Bronchial epithelial cell (primary cell): ENCODE measurements at regions not wholly inside any gene's neighbourhood (a gene's known extent, or its start where the extent isn't known, plus 50 kb on each side); places are given as distances from the start of the nearest gene placed in this dataset.
A peak's percentile ranks its signal among the peaks of the same experiment; 100 is the strongest.

Source experiments
- DNase-seq: peaks from one replicate; pipeline ENCODE4 v3.0.0-alpha.2; 2010; ENCODE audit warnings: low read depth
- FAIRE-seq: peaks from 2 replicates; lab custom pipeline; 2011; peaks lifted over from hg19 to GRCh38; lab: Jason Lieb, UNC
- H3K27me3 ChIP-seq: 2 replicates; pipeline ENCODE4 v1.5.1; 2011; ENCODE audit warnings: low read length; ENCODE audit not compliant: control insufficient read depth, insufficient read depth
- H3K36me3 ChIP-seq: 2 replicates; pipeline ENCODE4 v1.5.1; 2011; ENCODE audit warnings: low read length; ENCODE audit not compliant: control insufficient read depth, insufficient read depth
- H3K4me3 ChIP-seq: 2 replicates; pipeline ENCODE4 v1.5.1; 2011; ENCODE audit warnings: mild to moderate bottlenecking, low read depth, low read length, control low read depth
- CTCF ChIP-seq: IDR thresholded peaks from 2 replicates; pipeline ENCODE4 v1.5.1; 2011; ENCODE audit warnings: mild to moderate bottlenecking, moderate library complexity, low read length, control low read depth, inconsistent platforms; ENCODE audit not compliant: insufficient read depth, severe bottlenecking

GRCh38 chr15:47196048-47196447 lies 521.3 kb upstream of the SEMA6D start:
- Histone ChIP-seq H3K27me3 (peaks cover 1% of the 10 kb centered on the region), H3K4me3 (no peak overlapping the region), H3K36me3 (no peaks in the 10 kb centered on the region)
- peak; percentile 92 for TF ChIP-seq CTCF
- peak; percentile 83 for FAIRE-seq
- peak; percentile 77 for DNase-seq

- FAIRE-seq: no peak
Observed at GRCh38 chr15:47203993-47204392, 513.3 kb upstream of the SEMA6D start.

GRCh38 chr15:47206358-47206978 lies 510.8 kb upstream of the SEMA6D start:
- FAIRE-seq: no peak
- no peak for TF ChIP-seq CTCF
- DNase-seq: no peak
- Histone ChIP-seq H3K27me3 (no peaks in the 10 kb centered on the region), H3K4me3 (no peak overlapping the region), H3K36me3 (no peaks in the 10 kb centered on the region)

More at GRCh38 chr15:47203993-47204392, 513.3 kb upstream of the SEMA6D start:
- no peak for DNase-seq
- no peaks in the 10 kb centered on the region for H3K27me3 ChIP-seq
- no peak for TF ChIP-seq CTCF
- H3K4me3 ChIP-seq: no peak overlapping the region
- H3K36me3 ChIP-seq: no peaks in the 10 kb centered on the region

- FAIRE-seq: no peak
- H3K36me3 ChIP-seq: no peaks in the 10 kb centered on the region
- TF ChIP-seq CTCF: no peak
- no peak for DNase-seq
- H3K4me3 ChIP-seq: no peak overlapping the region
- H3K27me3 ChIP-seq: no peaks in the 10 kb centered on the region
Observed at GRCh38 chr15:47209591-47209990, 507.7 kb upstream of the SEMA6D start.

- Histone ChIP-seq H3K4me3 (no peak overlapping the region), H3K27me3 (no peaks in the 10 kb centered on the region), H3K36me3 (no peaks in the 10 kb centered on the region)
- no peak for TF ChIP-seq CTCF
- no peak for FAIRE-seq
- no peak for DNase-seq
Observed at GRCh38 chr15:47212222-47213010, 504.9 kb upstream of the SEMA6D start.
